Activated CD8-positive, alpha-beta memory T cell treated with anti-CD3 and anti-CD28 coated beads, Interleukin-2, amount 50 U/mL, for 24 hours (primary cell): ENCODE measurements at regions not wholly inside any gene's neighbourhood (a gene's known extent, or its start where the extent isn't known, plus 50 kb on each side); places are given as distances from the start of the nearest gene placed in this dataset.
"Not testable (repeated sequence)": the region's sequence is repeated elsewhere in the genome, so short reads cannot be mapped to it uniquely, and the experiment has no call there.

Source experiments
- DNase-seq: peaks from one replicate; pipeline ENCODE4 v3.0.0-alpha.2; 2020; ENCODE audit errors: extremely low read depth

DNA sequence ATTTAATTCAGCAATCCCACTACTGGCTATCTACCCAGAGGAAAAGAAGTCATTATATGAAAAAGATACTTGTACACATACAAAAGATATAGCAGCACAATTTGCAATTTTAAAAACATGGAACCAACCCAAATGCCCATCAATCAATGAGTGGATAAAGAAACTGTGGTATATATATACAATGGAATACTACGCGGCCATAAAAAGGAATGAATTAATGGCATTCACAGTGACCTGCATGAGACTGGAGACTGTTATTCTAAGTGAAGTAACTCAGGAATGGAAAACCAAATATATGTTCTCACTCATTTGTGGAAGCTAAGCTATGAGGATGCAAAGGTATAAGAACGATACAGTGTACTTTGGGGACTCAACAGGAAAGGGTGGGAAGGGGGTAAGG lies 102.8 kb upstream of the KCNMA1 start:
- not testable (repeated sequence) for DNase-seq

DNA sequence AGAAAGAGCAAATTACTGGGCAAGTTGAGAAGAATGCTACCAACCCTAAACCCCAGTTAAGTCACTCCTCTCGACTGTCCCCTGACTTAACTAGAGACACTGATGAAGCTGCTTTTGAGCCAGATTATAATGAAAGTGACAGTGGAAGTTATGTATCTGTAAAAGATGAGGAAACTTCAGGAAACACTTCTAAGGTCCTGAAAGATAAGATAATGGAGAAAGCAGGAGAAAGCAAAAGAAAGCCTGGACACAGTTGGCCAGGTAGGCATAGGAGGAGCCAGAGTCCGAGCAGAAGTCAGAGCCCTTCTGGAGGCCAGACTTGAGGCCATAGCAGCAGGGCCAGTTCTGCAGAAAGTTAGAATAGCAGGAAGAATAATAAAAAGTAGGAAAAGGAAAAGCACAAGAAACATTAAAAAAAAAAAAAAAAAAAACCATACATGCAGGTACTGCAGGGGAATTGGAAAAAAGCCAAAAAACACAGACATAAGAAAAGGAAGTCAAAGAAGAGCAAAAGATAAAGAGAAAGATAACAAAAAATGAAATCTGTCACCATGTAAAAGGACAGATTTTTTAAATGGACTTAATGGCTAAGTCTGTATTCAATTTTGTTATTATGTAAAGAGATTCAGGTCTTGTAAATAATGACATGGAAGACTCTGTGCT lies 101.0 kb upstream of the KCNMA1 start:
- no peak for DNase-seq

DNA sequence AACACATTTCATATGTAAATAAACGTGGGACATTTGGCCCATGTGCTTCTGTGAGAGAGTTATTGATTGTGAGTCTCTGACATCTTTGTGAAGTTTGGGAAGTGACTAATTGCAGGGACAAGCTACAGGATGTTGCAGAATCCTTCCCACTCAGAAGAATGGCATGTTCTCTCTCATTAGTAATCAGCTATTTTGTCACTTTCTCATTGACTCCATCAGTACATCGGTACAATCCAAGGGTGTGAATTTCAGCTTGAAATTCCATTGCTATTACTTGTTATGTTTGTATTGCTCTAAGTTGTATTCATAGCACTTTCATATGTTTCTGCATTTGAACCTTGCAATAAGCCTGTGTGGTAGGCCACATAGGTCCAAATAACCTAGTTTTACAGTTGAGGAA lies 100.0 kb upstream of the KCNMA1 start:
- no peak for DNase-seq

DNA sequence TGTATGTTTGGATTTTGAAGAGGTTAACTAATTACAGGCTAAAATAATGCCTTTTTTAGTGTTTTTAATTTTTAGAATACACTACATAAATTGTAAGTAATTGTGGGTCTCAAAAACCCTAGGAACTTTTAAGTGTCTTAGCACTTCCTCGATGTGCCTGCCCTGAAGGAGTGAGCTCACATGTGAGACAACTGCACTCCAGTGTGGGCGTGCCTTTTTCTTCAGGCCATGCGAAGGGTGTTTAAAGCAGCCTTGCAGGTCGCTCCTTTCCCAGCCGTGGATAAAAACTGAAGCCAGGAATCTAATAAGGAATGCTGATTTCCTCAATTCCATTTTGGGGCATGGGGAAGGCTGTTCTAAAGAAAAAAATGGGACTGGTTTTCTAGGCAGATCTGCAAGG lies 97.5 kb upstream of the KCNMA1 start:
- not testable (repeated sequence) for DNase-seq

DNA sequence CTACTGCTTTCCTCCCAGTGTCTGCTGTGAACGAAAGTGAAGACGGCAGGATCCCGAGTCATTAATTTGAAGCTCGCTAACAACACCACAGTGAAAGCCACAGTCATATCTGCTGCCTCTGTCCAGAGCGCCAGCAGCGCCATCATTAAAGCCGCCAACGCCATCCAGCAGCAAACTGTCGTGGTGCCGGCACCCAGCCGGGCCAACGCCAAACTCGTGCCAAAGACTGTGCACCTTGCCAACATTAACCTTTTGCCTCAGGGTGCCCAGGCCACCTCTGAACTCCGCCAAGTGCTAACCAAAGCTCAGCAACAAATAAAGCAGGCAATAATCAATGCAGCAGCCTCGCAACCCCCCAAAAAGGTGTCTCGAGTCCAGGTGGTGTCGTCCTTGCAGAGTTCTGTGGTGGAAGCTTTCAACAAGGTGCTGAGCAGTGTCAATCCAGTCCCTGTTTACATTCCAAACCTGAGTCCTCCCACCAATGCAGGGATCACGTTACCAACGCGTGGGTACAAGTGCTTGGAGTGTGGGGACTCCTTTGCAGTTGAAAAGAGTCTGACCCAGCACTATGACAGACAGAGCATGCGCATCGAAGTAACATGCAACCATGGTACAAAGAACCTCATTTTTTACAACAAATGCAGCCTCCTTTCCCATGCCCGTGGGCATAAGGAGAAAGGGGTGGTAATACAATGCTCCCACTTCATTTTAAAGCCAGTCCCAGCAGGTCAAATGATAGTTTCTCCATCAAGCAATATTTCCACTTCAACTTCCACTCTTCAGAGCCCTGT lies 94.8 kb upstream of the KCNMA1 start:
- no peak for DNase-seq

DNA sequence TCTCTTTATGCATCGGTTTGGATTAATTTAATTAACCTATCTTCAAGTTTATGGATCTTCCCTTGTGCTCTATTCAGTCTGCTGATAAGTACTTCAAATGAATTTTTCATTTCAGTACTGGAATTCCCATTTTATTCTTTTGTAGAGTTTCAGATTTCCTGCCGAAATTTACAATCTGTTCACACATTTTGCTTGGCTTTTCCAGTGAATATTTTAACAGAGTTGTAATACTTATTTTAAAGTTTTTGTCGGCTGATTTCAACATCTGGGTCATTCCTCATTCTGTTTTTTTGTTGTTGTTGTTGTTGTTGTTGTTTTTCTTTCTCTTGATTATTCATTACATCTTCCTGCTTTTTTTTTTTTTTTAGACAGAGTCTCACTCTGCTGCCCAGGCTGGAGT lies 89.9 kb upstream of the KCNMA1 start:
- no peak for DNase-seq

DNA sequence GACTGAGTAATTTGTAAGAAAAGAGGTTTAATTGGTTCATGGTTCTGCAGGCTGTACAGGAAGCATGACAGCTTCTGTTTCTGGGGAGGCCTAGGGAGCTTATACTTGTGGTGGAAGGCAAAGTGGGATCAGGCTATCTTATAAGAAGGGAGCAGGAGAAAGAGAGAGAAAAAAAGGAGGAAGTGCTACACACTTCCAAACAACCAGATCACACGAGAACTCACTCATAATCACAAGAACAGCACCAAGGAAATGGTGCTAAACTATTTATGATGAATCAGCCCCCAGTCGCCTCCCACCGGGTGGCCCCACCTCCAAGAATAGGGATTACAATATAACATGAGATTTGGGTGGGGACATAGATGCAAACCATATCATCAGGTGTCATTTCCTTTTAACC lies 89.1 kb upstream of the KCNMA1 start:
- no peak for DNase-seq

DNA sequence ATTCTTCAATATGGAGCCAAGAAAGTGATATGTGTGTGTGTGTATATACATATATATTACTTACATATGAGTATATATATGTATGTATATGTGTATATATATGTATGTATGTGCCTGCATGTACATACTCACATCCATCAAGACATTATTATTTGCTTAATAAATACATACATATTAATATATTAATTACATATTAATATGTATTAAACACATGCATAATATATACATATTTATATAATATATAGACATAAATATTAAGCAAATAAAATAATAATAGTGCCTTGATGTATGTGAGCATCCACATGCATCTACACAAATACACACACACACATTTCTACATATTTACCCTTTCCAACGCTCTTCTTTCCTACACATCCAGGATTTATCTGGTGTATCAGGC lies 88.7 kb upstream of the KCNMA1 start:
- DNase-seq = no peak

DNA sequence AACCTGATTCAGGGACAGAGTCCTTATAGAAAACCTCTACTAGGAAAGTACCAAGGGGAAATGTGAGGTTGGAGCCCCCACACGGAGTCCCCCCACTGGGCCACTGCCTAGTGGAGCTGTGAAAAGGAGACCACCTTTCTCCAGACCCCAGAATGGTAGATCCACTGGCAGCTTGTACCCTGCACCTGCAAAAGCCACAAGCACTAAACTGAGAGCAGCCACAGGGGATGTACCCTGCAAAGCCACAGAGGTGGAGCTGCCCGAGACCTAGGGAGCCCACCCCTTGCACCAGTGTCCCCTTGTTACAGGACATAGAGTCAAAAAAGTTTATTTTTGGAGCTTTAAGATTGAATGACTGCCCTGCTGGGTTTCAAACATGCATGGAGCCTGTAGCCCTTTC lies 87.2 kb upstream of the KCNMA1 start:
- no peak for DNase-seq

DNA sequence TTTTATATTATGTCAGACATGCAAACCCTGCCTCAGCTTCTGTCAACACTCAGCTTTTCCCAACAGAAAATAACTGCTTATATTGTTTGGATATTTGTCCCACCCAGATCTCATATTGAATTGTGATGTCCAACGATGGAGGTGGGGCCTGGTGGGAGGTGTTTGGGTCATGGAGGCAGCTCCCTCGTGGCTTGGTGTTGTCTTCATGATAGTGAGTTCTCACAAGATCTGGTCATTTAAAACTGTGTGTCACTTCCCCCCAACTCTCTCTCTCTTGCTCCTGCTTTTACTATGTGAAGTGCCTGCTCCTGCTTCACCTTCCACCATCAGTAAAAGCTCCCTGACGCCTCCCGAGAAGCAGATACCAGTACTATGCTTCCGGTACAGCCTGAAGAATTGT lies 85.8 kb upstream of the KCNMA1 start:
- no peak for DNase-seq

DNA sequence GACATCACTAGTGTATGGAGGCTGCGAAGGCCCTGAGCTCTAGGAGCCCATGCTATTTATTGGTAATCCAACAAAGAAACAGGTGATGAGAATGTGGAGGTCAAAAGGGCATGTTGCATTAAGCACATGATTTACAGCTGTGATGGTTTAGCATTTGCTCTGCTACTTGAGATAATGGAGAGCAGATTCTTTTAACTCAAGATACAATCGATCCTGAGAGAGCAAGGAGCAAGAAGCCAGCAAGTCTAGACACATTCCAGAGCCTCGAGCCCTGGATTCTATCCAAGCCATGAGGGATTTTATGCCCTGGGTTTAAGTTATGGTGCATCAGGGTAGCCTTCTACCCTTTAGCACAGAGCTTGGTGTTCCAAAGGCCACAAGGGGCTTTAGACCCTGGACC lies 85.3 kb upstream of the KCNMA1 start:
- not testable (repeated sequence) for DNase-seq

DNA sequence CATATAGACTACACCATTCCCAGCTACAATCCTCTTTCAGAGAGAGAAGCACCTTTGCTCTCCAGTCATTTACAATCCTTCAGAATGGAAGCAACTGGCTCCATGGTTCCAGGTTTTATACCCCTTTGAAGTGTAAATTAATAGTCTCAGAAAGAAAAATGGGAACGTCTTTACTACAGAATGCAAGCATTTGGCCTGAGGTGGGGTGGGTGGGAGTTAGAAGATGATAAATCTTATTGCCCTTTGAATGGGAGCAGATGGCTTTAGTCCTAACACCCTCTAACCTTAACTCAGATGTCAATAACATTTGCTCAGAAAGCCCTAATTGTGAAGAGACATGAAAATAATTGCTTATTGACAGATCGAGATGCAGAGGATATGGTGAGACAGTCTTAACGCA lies 84.2 kb upstream of the KCNMA1 start:
- DNase-seq = no peak

DNA sequence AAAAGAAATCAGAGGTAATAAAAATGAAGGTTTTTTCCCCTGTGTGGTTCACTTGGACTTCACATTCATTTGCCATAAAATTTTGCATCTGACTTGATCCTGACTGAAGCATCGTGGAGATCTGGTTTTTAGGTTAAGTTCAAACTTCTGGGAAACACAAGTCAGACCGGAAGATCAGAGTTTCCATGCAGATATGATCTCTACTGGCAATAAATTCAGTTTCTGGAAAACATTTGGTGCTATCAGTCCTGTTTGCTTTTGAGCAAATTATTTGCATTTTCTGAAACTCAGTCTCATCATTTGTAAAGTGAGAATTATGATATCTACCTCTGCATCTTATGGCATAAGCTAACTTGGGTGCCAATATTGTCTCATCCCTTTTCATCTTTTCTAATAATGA lies 81.3 kb upstream of the KCNMA1 start:
- no peak for DNase-seq

DNA sequence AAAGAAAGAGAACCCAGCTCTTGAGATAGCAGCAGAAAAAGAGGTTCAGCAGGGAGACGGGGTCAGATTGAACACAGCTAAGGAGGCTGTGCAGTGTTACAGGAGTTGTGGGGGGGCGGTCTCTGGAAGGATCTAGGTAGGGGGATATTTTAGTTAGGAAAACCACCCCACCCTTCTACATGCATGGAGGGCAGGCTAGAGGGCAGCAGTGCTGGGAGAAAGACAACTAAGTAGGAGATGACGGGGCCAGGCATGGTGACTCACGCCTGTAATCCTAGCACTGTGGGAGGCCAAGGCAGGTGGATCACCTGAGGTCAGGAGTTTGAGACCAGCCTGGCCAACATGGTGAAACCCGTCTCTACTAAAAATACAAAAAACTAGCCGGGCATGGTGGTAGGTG lies 80.7 kb upstream of the KCNMA1 start:
- not testable (repeated sequence) for DNase-seq

DNA sequence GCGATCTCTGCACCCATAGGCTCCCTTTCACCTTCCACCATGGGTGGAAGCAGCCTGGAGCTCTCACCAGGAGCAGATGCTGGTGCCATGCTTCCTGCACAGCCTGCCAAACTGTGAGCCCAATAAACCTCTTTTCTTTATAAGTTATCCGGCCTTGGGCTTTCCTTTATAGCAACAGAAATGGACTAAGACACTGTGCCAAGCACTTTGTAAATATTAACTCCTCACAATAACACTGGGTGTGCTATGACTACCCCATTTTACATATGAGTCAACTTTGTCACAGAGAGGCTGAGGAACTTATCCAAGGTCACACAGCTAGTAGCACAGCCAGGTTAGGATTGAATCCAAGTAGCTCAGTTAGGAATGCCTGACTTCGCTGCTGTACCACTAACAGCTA lies 79.7 kb upstream of the KCNMA1 start:
- no peak for DNase-seq

DNA sequence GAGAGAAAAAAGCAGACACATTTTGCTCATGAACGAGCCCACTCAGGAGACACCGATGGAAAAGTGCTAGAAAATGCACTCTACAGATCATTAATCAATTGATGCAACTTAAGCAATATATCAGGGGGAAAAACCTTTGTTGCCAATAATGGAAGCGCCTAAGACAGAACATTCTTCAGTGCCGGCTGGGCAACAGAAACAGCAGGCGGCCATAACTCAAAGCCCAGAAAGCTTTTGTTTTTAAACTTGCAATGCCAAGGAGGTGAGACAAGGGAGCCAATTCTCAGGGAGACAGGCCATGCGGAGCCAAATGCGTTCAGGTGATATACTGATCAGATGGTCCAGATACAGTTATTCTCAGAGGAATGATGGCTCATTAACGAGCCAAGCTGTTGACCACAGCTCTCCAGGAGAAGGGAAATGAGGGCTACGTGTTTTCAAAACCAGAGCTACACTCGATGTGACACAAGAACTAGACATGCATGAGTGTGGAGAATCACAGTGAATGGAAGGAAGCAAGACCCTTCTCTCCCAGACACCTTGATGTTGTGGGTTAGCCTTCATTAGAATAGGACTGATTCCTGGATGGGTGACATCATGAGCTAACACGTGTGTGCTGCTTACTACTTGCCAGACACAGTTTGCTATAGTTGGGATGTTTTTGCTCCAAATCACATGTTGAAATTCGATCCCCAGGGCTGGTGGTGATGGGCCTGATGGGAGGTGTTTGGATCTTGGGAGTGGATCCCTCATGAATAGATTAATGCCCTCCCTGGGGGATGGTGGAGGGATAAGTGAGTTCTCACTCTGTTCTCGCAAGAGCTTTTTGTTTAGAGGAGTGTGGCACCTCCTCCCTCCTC lies 79.1 kb upstream of the KCNMA1 start:
- DNase-seq = no peak

DNA sequence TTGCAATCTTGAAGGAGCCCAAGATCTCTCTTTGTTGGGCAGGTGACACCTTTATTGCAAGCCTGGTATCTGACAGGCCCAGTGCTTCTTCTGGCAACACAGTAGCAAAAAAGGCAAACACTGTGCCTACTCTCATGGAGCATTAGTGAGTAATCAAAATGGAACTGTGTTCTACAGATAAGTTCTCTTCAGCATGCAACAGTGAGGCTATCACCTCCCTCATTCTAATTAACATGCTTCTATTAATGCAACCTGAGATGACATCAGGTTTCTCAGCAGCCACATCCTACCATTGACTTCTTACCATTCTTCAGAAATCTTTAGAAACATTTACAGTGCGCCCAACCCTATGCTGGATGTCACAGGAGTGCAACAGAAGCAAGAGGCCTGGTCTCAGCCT lies 77.9 kb upstream of the KCNMA1 start:
- no peak for DNase-seq

DNA sequence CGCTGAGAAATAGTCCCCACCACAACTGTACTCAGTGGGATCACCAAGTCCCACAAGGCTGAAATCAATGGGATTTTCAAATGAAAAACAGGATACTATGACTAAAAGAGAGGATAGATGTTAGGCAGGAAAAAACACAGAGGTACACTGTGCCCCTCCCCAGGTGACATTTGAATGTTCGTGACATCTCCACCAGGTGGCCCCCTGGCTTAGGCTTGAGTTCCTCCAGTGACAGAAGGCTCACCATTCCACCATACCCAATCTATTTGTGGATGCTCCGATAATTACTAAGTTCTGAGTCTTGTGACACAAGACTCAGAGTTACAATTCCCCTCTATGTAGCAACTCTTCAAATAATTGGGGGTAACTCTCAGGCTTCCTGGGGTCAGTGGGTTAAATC lies 77.5 kb upstream of the KCNMA1 start:
- no peak for DNase-seq

DNA sequence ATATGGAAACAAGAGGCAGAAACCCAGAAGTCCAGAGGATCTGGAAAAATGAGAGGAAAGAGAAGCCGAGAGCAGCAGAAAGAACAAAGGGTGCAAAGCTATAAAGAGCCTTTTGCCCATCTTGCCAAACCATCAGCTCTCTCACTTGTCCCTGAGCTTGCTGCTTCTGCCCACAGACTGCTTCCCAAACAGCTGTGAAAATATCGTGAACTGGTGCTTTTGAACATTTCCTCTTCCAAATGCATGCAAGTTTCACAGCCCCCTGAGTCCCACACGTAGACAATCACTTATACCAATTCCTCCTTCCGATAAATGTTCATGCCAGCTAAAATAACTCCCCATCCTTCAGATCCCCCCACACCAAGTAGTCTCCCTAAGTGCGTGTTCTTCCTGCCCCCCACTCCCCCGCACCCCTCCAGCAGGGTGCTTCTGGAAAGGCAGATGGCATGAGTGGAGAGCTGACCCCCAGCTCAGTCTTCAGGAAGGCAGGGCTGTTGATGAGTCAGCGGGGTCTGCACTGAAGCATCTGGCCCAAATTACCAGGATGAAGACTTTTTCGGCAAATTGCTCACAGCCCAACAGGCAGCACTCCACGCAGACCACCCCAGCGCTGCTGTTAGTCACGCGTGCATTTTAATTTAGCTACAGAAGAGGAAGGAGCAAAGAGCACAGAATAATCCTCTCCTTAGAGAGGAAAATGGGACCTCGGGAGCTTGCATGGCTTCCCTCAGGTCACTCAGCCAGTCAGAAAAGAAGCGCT lies 76.1 kb upstream of the KCNMA1 start:
- no peak for DNase-seq

DNA sequence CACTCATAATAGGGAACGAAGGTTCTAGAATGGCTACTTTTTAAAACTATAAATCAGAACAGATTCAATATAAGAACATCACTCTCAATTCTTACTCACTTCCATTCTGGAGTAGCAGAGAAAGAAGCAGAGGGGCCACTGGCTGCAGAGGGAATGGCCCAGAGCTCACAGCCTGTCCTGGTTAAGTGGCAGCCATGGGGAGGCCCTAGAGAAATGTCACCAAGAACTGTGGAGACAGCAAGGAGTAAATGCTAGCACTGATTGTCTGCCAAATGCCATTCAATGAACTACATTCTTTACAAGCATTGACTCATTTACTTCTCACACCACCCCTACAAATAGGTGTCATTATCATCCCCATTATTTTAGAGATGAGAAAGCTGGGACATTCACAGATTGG lies 74.6 kb upstream of the KCNMA1 start:
- no peak for DNase-seq

DNA sequence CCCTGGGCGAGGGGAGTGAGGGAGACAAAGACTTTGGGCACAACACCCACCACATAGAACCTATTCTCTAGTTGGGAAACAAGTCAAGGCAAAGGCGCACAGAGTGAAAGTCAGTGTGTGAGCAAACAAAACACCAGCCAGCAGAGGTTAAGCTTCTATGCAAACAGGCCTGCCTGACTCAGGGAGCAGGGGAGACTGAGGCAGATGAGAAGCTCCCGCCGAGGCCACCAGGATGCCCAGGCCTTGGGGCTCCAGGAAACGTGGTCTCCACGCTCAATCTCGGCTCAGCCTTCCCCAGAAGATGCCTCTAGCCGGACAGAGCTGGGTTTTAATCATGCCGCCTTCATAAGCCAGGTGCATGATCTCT lies 74.1 kb upstream of the KCNMA1 start:
- DNase-seq = no peak
